ENCODE measurements at regions not wholly inside any gene's neighbourhood (a gene's known extent, or its start where the extent isn't known, plus 50 kb on each side); places are given as distances from the start of the nearest gene placed in this dataset.

DNA sequence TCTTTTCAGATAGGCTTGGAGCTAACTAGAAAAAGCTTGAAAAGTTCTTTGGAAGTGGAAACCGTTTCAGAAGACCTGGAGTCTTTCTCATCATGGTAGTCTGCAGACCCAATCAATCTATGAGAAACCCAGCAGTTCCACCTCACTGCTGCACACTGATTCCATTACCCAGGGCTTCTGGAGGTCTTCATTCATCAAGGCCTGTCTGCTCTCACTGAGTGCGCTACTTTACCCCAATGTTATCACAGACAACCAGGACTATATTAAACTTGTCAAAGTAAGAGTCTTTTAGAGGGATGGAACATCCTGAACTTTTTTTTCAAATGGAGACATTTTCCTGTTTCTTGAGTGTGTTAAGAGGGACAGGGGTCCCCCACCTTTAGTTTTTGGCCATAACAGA lies 93.1 kb downstream of the BOD1 start:
- Mint-ChIP-seq H3K4me3 (no peak overlapping the region), H3K4me1 (ENCODE audit: unreplicated experiment) (no peaks in the 10 kb centered on the region), H3K9me3 (no peaks in the 10 kb centered on the region), H3K27me3 (peaks cover 20% of the 10 kb centered on the region), H3K27ac (no peak overlapping the region), H3K36me3 (no peaks in the 10 kb centered on the region)
- TF ChIP-seq CTCF (conservative IDR thresholded peaks at IDR 0.05) = no peak
- DNase-seq (ENCODE audit: extremely low spot score, unreplicated experiment) = no peak

GRCh38 chr5:173522518-173522917 lies 93.9 kb downstream of the BOD1 start:
- Mint-ChIP-seq H3K4me3 (no peak overlapping the region), H3K27me3 (peaks cover 23% of the 10 kb centered on the region), H3K27ac (no peak overlapping the region), H3K9me3 (no peaks in the 10 kb centered on the region), H3K4me1 (ENCODE audit: unreplicated experiment) (no peaks in the 10 kb centered on the region), H3K36me3 (no peaks in the 10 kb centered on the region)
- no peak for DNase-seq (ENCODE audit: extremely low spot score, unreplicated experiment)
- no peak for TF ChIP-seq CTCF (conservative IDR thresholded peaks at IDR 0.05)

GRCh38 chr5:173518856-173519255 lies 97.6 kb downstream of the BOD1 start:
- Mint-ChIP-seq H3K27me3 (peaks cover 19% of the 10 kb centered on the region), H3K4me3 (no peak overlapping the region), H3K9me3 (peaks cover under 1% of the 10 kb centered on the region), H3K4me1 (ENCODE audit: unreplicated experiment) (no peaks in the 10 kb centered on the region), H3K27ac (no peak overlapping the region), H3K36me3 (no peaks in the 10 kb centered on the region)
- DNase-seq (ENCODE audit: extremely low spot score, unreplicated experiment) = no peak
- TF ChIP-seq CTCF (conservative IDR thresholded peaks at IDR 0.05) = no peak

GRCh38 chr5:173517648-173518047 lies 98.8 kb downstream of the BOD1 start:
- Mint-ChIP-seq H3K27me3 (peaks cover 22% of the 10 kb centered on the region), H3K4me3 (no peak overlapping the region), H3K9me3 (peaks cover 4% of the 10 kb centered on the region), H3K27ac (no peak overlapping the region), H3K36me3 (no peaks in the 10 kb centered on the region), H3K4me1 (ENCODE audit: unreplicated experiment) (no peaks in the 10 kb centered on the region)
- DNase-seq (ENCODE audit: extremely low spot score, unreplicated experiment) = no peak
- TF ChIP-seq CTCF (conservative IDR thresholded peaks at IDR 0.05) = no peak

- no peak for DNase-seq (ENCODE audit: extremely low spot score, unreplicated experiment)
- H3K9me3 Mint-ChIP-seq = peaks cover 4% of the 10 kb centered on the region
- no peak overlapping the region for H3K27ac Mint-ChIP-seq
- H3K27me3 Mint-ChIP-seq = peaks cover 14% of the 10 kb centered on the region
- no peaks in the 10 kb centered on the region for H3K36me3 Mint-ChIP-seq
- no peak overlapping the region for H3K4me3 Mint-ChIP-seq
- TF ChIP-seq CTCF (conservative IDR thresholded peaks at IDR 0.05) = no peak
- H3K4me1 Mint-ChIP-seq (ENCODE audit: unreplicated experiment) = no peaks in the 10 kb centered on the region
Measured at GRCh38 chr5:173515526-173515925, 100.9 kb downstream of the BOD1 start.

- DNase-seq (ENCODE audit: extremely low spot score, unreplicated experiment) = no peak
- H3K4me1 Mint-ChIP-seq (ENCODE audit: unreplicated experiment) = no peaks in the 10 kb centered on the region
- peaks cover 14% of the 10 kb centered on the region for H3K27me3 Mint-ChIP-seq
- H3K36me3 Mint-ChIP-seq = no peaks in the 10 kb centered on the region
- no peak overlapping the region for H3K4me3 Mint-ChIP-seq
- H3K9me3 Mint-ChIP-seq = peaks cover 4% of the 10 kb centered on the region
- no peak overlapping the region for H3K27ac Mint-ChIP-seq
- no peak for TF ChIP-seq CTCF (conservative IDR thresholded peaks at IDR 0.05)
Measured at GRCh38 chr5:173514661-173515060, 101.8 kb downstream of the BOD1 start.

All from type B pancreatic cell (in vitro differentiated cells).